ENCODE measurements at regions not wholly inside any gene's neighbourhood (a gene's known extent, or its start where the extent isn't known, plus 50 kb on each side); places are given as distances from the start of the nearest gene placed in this dataset.

DNA sequence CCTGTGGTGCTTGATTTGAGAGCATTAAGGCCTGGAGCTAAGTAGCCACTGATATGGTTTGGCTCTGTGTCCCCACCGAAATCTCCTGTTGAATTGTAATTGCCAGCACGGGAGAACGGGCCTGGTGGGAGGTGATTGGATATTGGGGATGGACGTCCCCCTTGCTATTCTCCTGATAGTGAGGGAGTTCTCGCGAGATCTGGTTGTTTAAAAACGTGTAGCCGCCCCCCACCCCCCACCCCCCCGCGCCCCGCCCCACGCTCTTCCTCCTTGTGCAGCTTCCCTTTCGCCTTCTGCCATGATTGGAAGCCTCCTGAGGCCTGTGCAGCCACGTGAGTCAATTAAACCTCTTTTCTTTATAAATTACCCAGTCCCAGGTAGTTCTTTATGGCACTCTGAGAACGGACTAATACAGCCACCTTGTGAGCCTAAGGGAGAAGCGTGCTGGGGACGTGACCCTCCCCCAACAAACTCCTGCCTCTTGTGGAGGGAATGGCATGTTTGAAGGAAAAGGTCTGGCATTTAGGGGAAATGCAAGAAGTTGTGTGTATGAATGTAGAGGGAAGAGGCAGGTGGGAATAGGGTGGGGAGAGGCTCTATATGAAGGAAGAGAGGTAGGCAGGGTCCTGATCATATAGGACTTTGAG, 118.0 kb upstream of the KMT2C start:
- H3K27me3 ChIP-seq (replicated peaks in 1 of 7): no peaks in the 10 kb centered on the region
- H3K4me3 ChIP-seq: no peak overlapping the region
- H3K36me3 ChIP-seq: no peaks in the 10 kb centered on the region
- no peak overlapping the region for H3K27ac ChIP-seq
- DNase-seq: no peak
- no peaks in the 10 kb centered on the region for H3K9me3 ChIP-seq
- intact Hi-C loops (cut with DNase I; ENCODE audit: low total_unique reads): no loop called here
- TF ChIP-seq, protein P1, sequence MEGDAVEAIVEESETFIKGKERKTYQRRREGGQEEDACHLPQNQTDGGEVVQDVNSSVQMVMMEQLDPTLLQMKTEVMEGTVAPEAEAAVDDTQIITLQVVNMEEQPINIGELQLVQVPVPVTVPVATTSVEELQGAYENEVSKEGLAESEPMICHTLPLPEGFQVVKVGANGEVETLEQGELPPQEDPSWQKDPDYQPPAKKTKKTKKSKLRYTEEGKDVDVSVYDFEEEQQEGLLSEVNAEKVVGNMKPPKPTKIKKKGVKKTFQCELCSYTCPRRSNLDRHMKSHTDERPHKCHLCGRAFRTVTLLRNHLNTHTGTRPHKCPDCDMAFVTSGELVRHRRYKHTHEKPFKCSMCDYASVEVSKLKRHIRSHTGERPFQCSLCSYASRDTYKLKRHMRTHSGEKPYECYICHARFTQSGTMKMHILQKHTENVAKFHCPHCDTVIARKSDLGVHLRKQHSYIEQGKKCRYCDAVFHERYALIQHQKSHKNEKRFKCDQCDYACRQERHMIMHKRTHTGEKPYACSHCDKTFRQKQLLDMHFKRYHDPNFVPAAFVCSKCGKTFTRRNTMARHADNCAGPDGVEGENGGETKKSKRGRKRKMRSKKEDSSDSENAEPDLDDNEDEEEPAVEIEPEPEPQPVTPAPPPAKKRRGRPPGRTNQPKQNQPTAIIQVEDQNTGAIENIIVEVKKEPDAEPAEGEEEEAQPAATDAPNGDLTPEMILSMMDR (IDR thresholded peaks at IDR 0.05 in 8 of 11, conservative IDR thresholded peaks at IDR 0.05 in 3 of 11): no peak
- no peak for TF ChIP-seq POLR2A (IDR thresholded peaks at IDR 0.05)
- no peak for TF ChIP-seq POLR2AphosphoS5 (IDR thresholded peaks at IDR 0.05)
- no peaks in the 10 kb centered on the region for H3K4me1 ChIP-seq
- WGBS, 5 donors: 76 to 89% (median 83%) methylated on average over 15 to 17 of the region's 17 CpGs

DNA sequence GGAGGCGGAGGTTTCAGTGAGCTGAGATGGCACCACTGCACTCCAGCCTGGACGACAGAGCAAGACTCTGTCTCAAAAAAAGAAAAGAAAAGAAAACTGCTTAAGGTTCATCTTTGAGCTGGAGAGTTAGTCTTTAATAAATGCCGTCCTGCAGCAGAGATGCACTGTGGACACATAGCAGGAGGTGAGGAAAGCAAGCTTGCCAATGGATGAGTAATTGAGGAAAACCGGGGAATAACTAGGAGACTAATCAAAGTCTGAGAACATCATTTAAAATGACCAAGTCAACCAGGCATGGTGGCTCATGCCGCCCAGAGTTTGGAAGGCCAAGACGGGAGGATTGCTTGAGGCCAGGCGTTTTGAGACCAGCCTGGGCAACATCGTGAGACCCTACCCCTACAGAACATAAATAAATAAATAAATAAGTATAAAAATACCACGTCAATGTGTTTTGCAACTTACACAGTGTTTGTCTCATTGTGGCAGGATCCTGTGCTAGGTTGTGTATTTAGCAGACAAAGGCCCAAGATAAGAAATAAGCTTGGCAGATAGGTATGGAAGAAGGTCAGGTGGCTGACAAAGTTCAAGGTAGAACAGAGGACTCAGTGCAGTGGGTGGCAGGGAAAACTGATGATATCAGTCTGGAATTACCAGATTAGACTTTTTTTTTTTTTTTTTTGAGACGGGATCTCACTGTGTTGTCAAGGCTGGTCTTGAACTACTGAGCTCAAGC, 115.7 kb upstream of the KMT2C start:
- Histone ChIP-seq H3K9me3 (no peaks in the 10 kb centered on the region), H3K27me3 (replicated peaks in 1 of 7) (no peaks in the 10 kb centered on the region), H3K4me3 (no peak overlapping the region), H3K4me1 (no peaks in the 10 kb centered on the region), H3K36me3 (no peaks in the 10 kb centered on the region), H3K27ac (no peak overlapping the region)
- DNase-seq: no peak
- TF ChIP-seq, protein P1 (IDR thresholded peaks at IDR 0.05 in 8 of 11, conservative IDR thresholded peaks at IDR 0.05 in 3 of 11): no peak
- TF ChIP-seq POLR2A (IDR thresholded peaks at IDR 0.05) (no peak), POLR2AphosphoS5 (IDR thresholded peaks at IDR 0.05) (no peak)
- WGBS, 5 donors: 85 to 95% (median 92%) methylated on average over 10 of the region's 10 CpGs
- intact Hi-C loops (cut with DNase I; ENCODE audit: low total_unique reads): no loop called here

DNA sequence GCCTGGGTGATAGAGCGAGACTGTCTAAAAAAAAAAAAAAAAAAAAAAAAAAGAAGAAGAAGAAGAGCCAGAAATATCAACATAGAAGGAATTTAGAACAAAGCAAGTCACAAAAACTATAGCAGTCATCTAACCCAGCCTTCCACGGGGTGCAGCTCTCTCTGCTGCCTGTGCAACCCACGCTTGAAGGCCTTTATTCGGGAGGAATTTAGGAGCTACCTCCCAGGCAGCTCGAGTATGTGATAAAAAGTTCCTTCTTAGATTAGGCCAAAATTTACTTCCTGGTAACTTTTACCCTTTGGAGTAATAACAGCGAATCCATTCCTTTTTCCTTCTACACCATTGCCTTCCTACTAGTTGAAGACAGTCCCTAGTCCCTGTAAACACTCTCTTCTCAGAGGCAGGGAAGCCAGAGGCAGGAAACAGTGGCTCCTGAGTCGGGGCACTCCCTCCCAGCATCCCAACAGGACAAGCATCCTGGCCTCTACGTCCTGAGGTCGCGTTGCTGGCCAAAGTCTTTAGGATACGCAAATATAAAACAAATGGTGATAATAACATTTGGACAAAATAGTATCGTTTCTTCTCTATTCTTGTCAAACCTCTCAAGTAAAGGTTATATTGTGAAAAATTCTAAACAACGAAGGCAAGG, 109.3 kb upstream of the KMT2C start:
- intact Hi-C loops (cut with DNase I; ENCODE audit: low total_unique reads): no loop called here
- 71 to 80% (median 75%) methylated on average over 13 of the region's 13 CpGs for WGBS, 5 donors
- Histone ChIP-seq H3K9me3 (no peaks in the 10 kb centered on the region), H3K4me3 (no peak overlapping the region), H3K36me3 (no peaks in the 10 kb centered on the region), H3K27me3 (replicated peaks in 1 of 7) (no peaks in the 10 kb centered on the region), H3K4me1 (peaks cover 0 to 4% (median 0%) of the 10 kb centered on the region in 6 donors), H3K27ac (no peak overlapping the region)
- no peak for DNase-seq
- TF ChIP-seq, protein P1 (IDR thresholded peaks at IDR 0.05 in 8 of 11, conservative IDR thresholded peaks at IDR 0.05 in 3 of 11): no peak
- no peak for TF ChIP-seq POLR2A (IDR thresholded peaks at IDR 0.05)
- TF ChIP-seq POLR2AphosphoS5 (IDR thresholded peaks at IDR 0.05): no peak

DNA sequence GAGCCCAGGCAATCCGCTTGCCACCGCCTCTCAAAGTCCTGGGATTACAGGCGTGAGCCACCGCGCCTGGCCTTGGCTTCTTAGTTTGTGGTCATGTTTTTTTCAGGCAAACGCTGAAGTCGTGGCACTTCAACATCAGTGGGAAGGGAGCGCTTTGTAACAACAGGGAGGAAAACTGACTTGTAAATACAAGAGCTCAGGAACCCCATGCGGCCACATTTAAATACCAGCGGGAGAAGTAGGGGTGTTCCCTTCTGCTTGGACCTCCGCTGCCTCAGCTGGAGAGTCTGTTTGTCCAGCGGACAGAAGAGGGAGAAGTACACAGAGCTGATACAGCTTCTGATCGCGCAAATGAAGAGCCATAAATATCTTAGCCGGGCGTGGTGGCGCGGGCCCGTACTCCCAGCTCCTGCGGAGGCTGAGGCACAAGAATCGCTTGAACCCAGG, 108.7 kb upstream of the KMT2C start:
- H3K4me1 ChIP-seq: peaks cover 0 to 4% (median 0%) of the 10 kb centered on the region in 6 donors
- 79 to 86% (median 80%) methylated on average over 21 of the region's 21 CpGs for WGBS, 5 donors
- no peaks in the 10 kb centered on the region for H3K27me3 ChIP-seq (replicated peaks in 1 of 7)
- TF ChIP-seq POLR2A (IDR thresholded peaks at IDR 0.05) (no peak), POLR2AphosphoS5 (IDR thresholded peaks at IDR 0.05) (no peak)
- TF ChIP-seq, protein P1 (IDR thresholded peaks at IDR 0.05 in 8 of 11, conservative IDR thresholded peaks at IDR 0.05 in 3 of 11): no peak
- H3K27ac ChIP-seq: peak overlapping the region in 1 of 8 donors; percentile 52
- DNase-seq: no peak
- H3K4me3 ChIP-seq: no peak overlapping the region
- H3K9me3 ChIP-seq: no peaks in the 10 kb centered on the region
- H3K36me3 ChIP-seq: no peaks in the 10 kb centered on the region
- intact Hi-C loops (cut with DNase I; ENCODE audit: low total_unique reads): no loop called here

Data from spleen (tissue), 11 donors.